Lung microvascular endothelial cell (primary cell): ENCODE measurements at regions not wholly inside any gene's neighbourhood (a gene's known extent, or its start where the extent isn't known, plus 50 kb on each side); places are given as distances from the start of the nearest gene placed in this dataset.
"Not testable (repeated sequence)": the region's sequence is repeated elsewhere in the genome, so short reads cannot be mapped to it uniquely, and the experiment has no call there.

Experiments
- DNase-seq, 2 donors: peaks; one replicate each; pipeline versions ENCODE4 v3.0.0 to v3.0.0-alpha.2; 2010; ENCODE audit warnings: low read depth in 2 of 2

DNA sequence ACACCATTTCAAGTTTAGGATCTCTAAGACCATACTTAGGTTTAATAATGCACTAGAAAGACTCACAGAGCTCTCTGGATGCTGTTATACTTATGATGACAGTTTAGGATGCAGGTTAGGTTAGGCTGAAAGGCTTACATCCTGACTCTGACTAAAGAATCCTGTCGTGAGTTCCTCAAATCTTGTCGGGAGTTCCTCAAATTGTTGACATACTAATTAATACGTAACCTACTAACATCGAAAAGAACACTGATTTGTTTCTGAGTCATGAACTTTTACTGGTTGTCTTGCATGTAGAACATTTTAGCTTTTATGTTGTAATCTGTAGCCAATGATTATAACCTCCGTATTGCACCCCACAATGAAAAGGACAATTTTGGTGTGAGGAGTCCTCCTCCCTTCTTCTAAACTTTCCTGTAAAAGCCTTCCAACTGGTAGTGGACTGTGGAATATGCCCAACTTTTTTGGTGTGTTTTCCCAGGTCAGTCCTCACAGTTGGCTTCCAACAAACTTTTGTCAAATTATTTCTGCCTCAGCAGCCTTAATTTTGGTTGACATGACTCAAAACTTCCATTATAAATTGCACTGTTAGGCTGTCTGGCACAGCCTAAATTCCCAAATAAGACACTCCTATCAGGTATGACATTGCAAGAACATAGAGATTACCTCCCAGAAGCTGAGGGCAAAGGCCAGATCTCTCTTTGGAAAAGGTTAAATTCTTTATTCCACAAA lies 107.9 kb upstream of the PALMD start:
- peak in 1 of 2 donors; percentile 32 for DNase-seq

GRCh38 chr1:99538618-99538956 lies 107.3 kb upstream of the PALMD start:
- DNase-seq, result peak in 1 of 2 donors; percentile 50

GRCh38 chr1:99539131-99539530 lies 106.8 kb upstream of the PALMD start:
- DNase-seq, result no peak

DNA sequence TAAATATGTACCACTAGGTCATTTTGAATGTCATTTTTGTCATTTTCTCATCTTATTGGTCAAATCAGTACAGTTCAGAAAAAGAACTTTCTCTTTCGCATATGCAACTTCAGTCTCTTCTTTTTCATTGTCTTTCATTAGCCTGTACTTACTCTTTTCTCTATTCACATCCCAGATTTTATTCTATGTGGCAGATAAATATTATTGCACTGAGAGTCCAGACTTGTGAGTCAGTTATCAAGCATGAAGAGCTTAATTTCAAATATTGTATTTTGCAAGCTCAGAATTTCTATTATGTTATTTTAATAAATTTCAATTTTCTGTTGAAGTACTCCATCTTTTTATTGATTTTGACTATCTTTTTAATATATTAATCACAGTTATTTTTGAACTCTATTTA lies 105.2 kb upstream of the PALMD start:
- DNase-seq, result no peak

GRCh38 chr1:99544328-99544727 lies 101.6 kb upstream of the PALMD start:
- DNase-seq, result peak; percentile 35 to 94

DNA sequence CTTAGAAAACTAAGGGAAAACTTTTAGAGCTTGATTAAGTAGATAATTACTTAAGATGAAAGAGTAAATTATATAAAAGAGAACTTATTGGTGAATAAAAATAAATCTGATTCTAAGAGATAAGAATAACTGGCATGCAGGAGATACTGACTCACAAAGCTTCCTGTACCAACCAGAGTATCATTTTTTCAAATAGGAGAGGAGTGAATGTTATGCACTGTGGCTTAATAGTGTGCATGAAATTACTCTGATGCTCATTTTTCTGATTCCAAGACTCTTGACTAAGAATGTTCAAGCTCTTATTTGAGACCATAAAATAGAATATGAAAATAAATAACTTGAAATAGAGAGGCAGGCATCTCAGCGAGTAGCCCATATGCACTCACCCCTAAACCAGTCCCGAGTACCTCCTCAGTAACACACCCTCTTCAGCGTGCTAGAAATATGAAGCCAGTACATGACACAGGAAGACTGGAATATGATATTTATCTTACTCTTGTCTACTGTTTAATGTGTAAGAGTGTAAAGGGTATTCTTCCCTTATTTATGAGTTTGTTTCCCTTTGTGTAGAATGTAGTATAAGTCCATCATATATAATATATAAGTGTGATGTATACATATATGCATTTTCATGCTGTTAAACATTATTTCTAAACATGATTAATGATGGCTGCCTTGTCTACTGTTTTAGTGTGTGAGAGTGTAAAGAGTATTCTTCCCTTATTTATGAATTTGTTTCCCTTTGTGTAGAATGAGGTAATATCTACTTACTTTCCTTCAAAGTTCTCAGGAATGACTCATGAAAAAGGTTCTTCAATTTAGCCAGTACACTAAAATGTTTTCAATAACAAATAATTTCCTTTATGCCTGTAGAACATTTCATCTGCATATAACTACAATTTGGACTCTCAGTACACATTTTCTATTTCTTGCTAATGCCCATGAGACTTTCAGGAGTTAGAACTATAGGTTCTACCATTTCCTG lies 99.2 kb upstream of the PALMD start:
- peak; percentile 27 to 78 for DNase-seq

GRCh38 chr1:99548943-99549605 lies 96.8 kb upstream of the PALMD start:
- peak; percentile 59 to 85 for DNase-seq

DNA sequence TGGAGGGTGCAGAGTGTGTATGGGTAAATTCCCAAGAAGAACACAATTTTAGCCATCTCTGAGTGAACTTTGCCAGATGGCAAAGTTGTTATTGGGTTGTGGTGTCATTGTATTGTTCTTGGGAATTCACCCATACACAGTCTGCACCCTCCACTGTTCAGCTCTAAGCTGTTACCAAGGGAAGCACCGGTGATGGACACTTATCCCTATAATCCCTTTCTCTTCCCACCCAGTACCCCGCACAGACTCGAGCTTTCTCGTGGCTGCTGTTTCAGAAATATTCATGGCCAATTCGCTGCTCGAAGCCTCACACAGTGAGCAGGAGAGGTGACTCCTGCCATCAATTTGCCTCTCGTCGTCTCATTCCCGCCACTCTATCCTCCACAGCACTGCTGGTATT lies 95.7 kb upstream of the PALMD start:
- DNase-seq, result no peak

- DNase-seq, result peak in 1 of 2 donors; percentile 5
These were observed 93.9 kb upstream of the PALMD start for GRCh38 chr1:99551812-99552614.

GRCh38 chr1:99553301-99553700 lies 92.6 kb upstream of the PALMD start:
- DNase-seq, result no peak

DNA sequence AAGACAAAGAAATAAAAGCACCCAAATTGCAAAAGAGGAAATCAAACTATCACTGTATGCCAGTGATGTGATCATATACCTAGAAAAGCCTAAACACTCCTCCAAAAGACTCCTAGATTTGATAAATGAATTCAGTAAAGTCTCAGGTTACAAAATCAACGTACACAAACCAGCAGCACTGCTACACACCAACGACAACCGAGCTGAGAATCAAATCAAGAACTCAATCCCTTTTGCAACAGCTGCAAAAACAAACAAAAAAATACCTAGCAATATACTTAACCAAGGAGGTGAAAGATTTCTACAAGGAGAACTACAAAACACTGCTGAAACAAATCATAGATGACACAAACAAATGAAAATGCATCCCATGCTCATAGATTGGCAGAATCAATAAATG lies 92.1 kb upstream of the PALMD start:
- DNase-seq, result not testable (repeated sequence)

- DNase-seq, result no peak
These were observed 91.2 kb upstream of the PALMD start for GRCh38 chr1:99554727-99555126.

GRCh38 chr1:99557546-99558202 lies 88.2 kb upstream of the PALMD start:
- peak in 1 of 2 donors; percentile 79 for DNase-seq

DNA sequence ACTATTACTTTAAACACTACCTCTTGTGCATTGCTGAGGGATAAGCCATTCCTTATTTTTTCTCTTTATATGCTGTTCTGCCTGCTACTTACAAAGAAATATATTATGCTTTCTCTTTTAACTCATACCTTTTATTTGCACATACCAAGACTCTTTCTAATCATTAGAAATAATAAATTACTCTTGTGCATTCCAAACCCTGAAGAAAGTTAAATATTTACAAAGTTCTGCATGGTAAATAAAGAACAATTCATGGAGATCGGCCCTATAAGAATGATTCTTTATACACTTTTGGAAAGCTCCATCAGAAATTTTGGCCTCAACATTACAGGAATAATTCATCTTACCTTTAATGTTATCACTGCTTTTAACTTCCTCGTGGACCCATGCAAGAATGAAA lies 86.7 kb upstream of the PALMD start:
- no peak for DNase-seq

DNA sequence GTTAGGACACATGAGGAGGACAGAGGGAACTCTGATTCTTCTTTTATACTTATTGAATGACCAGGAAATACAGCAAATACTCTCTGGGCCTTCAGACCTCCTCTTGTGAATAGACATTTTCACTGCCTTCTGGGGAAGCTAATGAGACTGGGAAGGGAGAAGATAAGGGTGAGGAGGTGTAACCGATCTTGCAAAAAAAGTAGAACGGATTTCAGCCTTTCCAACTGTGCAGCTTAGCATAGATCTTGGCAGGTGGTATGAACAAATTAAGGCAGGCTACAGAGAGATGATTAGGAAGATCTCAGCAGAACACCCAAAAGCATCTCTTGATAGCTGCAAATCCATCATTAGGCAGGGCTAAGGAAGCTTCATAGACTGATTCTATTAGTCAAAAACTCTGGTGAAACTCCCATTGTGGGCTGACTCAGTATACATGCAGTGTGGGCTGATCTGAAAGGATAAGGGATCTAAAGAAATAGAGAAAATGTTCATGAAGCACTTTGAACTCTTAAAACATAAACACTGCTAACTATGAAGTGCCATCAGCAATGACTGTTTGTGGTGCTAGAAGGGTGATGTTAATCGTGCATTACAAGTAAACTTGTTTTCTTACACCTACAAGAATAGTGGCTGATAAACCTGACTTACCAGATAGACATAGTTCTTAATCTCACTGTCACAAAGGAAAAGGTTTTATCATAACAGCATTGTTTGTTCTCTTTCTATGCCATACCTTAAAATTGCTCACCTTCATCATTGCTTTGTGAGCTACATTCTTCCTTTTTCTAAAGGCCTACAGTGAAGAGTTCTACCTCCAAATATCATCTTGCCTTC lies 85.5 kb upstream of the PALMD start:
- no peak for DNase-seq

DNA sequence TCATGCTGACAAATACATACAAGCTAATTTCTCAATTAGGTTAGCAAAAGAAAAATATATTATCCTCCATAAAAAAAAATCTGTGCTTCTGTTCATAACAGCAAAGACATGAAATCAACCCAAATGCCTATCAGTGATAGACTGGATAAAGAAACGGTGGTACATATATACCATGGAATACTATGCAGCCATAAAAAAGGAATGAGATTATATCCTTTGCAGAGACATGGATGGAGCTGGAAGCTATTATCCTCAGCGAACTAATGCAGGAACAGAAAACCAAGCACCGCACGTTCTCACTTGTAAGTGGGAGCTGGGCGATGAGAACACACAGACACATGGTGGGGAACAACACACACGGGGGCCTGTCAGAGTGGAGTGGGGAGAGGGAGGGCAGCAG lies 84.0 kb upstream of the PALMD start:
- DNase-seq, result no peak

GRCh38 chr1:99565606-99566289 lies 80.2 kb upstream of the PALMD start:
- DNase-seq, result no peak

DNA sequence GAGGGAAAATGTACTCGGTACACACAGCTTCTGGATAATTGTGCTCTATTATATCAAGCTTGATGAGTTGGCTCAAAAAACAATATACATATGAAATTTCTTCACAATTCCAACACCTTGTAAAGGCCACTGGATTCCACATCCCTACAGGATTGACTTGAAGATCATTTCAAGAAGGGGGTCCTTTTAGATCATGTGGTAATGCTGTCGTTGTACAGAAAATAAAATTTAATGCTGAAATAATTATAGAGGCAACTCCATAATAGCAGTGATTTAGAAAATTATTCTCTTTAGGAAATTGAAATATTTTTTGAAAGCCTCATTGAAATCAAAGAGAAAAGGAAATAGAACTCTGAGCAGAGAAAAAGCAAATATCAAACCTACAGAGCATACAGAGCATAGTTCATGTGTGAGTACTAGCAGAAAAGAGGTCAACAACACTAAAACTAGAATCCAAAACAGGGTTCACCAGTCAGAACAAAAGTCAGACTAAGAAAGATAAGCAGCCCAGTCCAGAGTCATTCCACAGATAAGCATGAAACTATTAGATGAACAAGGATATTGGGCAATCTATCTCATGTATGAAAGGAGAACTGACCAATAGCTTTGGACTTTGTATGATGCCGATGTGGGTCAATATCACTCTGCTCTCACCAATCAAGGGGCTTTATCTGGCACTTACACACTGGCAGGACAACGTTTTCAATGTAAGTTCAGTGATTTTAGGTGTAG lies 79.5 kb upstream of the PALMD start:
- DNase-seq, result no peak
